ACC112 (cell line): ENCODE measurements at regions not wholly inside any gene's neighbourhood (a gene's known extent, or its start where the extent isn't known, plus 50 kb on each side); places are given as distances from the start of the nearest gene placed in this dataset.

Experiments used
- H2AFZ ChIP-seq: fragments of 200-600 bp; sonication (generic); one replicate; pipeline ENCODE4 v1.6.0; 2017; ENCODE audit warnings: antibody characterized with exemption, low read length; ENCODE audit not compliant: unreplicated experiment
- H3K27ac ChIP-seq: fragments of 200-600 bp; sonication (generic); 2 replicates; pipeline ENCODE4 v1.5.1; 2014; ENCODE audit warnings: low read depth, mild to moderate bottlenecking, antibody characterized with exemption, low read length, moderate library complexity
- H3K27me3 ChIP-seq: fragments of 200-600 bp; sonication (generic); 2 replicates; pipeline ENCODE4 v1.6.1; 2014; ENCODE audit warnings: mild to moderate bottlenecking, antibody characterized with exemption, low read length, moderate library complexity, mixed read lengths; ENCODE audit not compliant: insufficient read depth
- H3K36me3 ChIP-seq: fragments of 200-600 bp; sonication (generic); 2 replicates; pipeline ENCODE4 v1.6.1; 2016; ENCODE audit warnings: mild to moderate bottlenecking, antibody characterized with exemption, low read length, moderate library complexity, mixed read lengths; ENCODE audit not compliant: insufficient read depth
- H3K4me1 ChIP-seq: fragments of 200-600 bp; sonication (generic); one replicate; pipeline ENCODE4 v1.6.1; 2016; ENCODE audit warnings: low read length, mixed read lengths; ENCODE audit not compliant: insufficient read depth, unreplicated experiment, control insufficient read depth
- H3K4me3 ChIP-seq: fragments of 200-600 bp; sonication (generic); 2 replicates; pipeline ENCODE4 v1.5.1; 2014; ENCODE audit warnings: mild to moderate bottlenecking, low read depth, low read length
- H3K79me2 ChIP-seq: fragments of 200-600 bp; sonication (generic); one replicate; pipeline ENCODE4 v1.6.0; 2016; ENCODE audit warnings: low read length; ENCODE audit not compliant: control insufficient read depth, unreplicated experiment, insufficient read depth

GRCh38 chr20:24718277-24718676 is 230.8 kb upstream of the CST7 start:
- no peak overlapping the region for H3K27ac ChIP-seq
- H3K4me3 ChIP-seq, result no peak overlapping the region
- no peaks in the 10 kb centered on the region for H3K79me2 ChIP-seq
- no peak overlapping the region for H2AFZ ChIP-seq
- H3K27me3 ChIP-seq, result peaks cover 13% of the 10 kb centered on the region; the same call in 1 of the 2 replicates
- no peaks in the 10 kb centered on the region for H3K4me1 ChIP-seq
- no peaks in the 10 kb centered on the region for H3K36me3 ChIP-seq

- no peaks in the 10 kb centered on the region for H3K36me3 ChIP-seq
Measured at GRCh38 chr20:24718696-24719095, 230.4 kb upstream of the CST7 start.

GRCh38 chr20:24720957-24721356 is 228.1 kb upstream of the CST7 start:
- H3K4me3 ChIP-seq, result no peak overlapping the region
- H3K79me2 ChIP-seq, result no peaks in the 10 kb centered on the region
- H3K4me1 ChIP-seq, result no peaks in the 10 kb centered on the region
- H2AFZ ChIP-seq, result no peak overlapping the region
- H3K36me3 ChIP-seq, result no peaks in the 10 kb centered on the region
- no peak overlapping the region for H3K27ac ChIP-seq
- peaks cover 16% of the 10 kb centered on the region; the same call in 1 of the 2 replicates for H3K27me3 ChIP-seq

More at GRCh38 chr20:24718696-24719095, 230.4 kb upstream of the CST7 start:
- Histone ChIP-seq H3K27ac (no peak overlapping the region), H3K4me1 (no peaks in the 10 kb centered on the region), H3K27me3 (peaks cover 15% of the 10 kb centered on the region; the same call in 1 of the 2 replicates), H3K4me3 (no peak overlapping the region), H3K79me2 (no peaks in the 10 kb centered on the region), H2AFZ (no peak overlapping the region)

GRCh38 chr20:24721891-24722568 is 227.0 kb upstream of the CST7 start:
- no peak overlapping the region for H2AFZ ChIP-seq
- no peaks in the 10 kb centered on the region for H3K36me3 ChIP-seq
- no peak overlapping the region for H3K4me3 ChIP-seq
- H3K27me3 ChIP-seq, result peaks cover 16% of the 10 kb centered on the region; the same call in 1 of the 2 replicates
- H3K79me2 ChIP-seq, result no peaks in the 10 kb centered on the region
- H3K4me1 ChIP-seq, result no peaks in the 10 kb centered on the region
- H3K27ac ChIP-seq, result no peak overlapping the region

- no peak overlapping the region for H3K4me3 ChIP-seq
- H3K4me1 ChIP-seq, result no peaks in the 10 kb centered on the region
- no peaks in the 10 kb centered on the region for H3K36me3 ChIP-seq
- H3K27me3 ChIP-seq, result peaks cover 16% of the 10 kb centered on the region; the same call in 1 of the 2 replicates
- no peak overlapping the region for H3K27ac ChIP-seq
- H2AFZ ChIP-seq, result no peak overlapping the region
- H3K79me2 ChIP-seq, result no peaks in the 10 kb centered on the region
Measured at GRCh38 chr20:24722586-24722985, 226.5 kb upstream of the CST7 start.

- Histone ChIP-seq H3K27me3 (peaks cover 16% of the 10 kb centered on the region; the same call in 1 of the 2 replicates), H3K4me1 (no peaks in the 10 kb centered on the region), H3K79me2 (no peaks in the 10 kb centered on the region), H3K27ac (no peak overlapping the region), H3K36me3 (no peaks in the 10 kb centered on the region), H3K4me3 (no peak overlapping the region), H2AFZ (no peak overlapping the region)
Measured at GRCh38 chr20:24723186-24723585, 225.9 kb upstream of the CST7 start.

- Histone ChIP-seq H3K27me3 (peaks cover 16% of the 10 kb centered on the region; the same call in 1 of the 2 replicates), H3K79me2 (no peaks in the 10 kb centered on the region), H3K4me1 (no peaks in the 10 kb centered on the region), H3K36me3 (no peaks in the 10 kb centered on the region), H2AFZ (no peak overlapping the region), H3K27ac (no peak overlapping the region), H3K4me3 (no peak overlapping the region)
Measured at GRCh38 chr20:24723647-24724352, 225.3 kb upstream of the CST7 start.

GRCh38 chr20:24724982-24725533 is 224.0 kb upstream of the CST7 start:
- H3K27ac ChIP-seq, result no peak overlapping the region
- no peak overlapping the region for H3K4me3 ChIP-seq
- H3K36me3 ChIP-seq, result no peaks in the 10 kb centered on the region
- peaks cover 16% of the 10 kb centered on the region; the same call in 1 of the 2 replicates for H3K27me3 ChIP-seq
- no peak overlapping the region for H2AFZ ChIP-seq
- no peaks in the 10 kb centered on the region for H3K79me2 ChIP-seq
- no peaks in the 10 kb centered on the region for H3K4me1 ChIP-seq

GRCh38 chr20:24727795-24728194 is 221.3 kb upstream of the CST7 start:
- Histone ChIP-seq H3K36me3 (no peaks in the 10 kb centered on the region), H3K4me1 (no peaks in the 10 kb centered on the region), H3K79me2 (no peaks in the 10 kb centered on the region), H3K27me3 (peaks cover 6% of the 10 kb centered on the region; the same call in 1 of the 2 replicates), H3K27ac (no peak overlapping the region), H3K4me3 (no peak overlapping the region), H2AFZ (no peak overlapping the region)

GRCh38 chr20:24729896-24730605 is 219.0 kb upstream of the CST7 start:
- H3K4me1 ChIP-seq, result no peaks in the 10 kb centered on the region
- H3K27ac ChIP-seq, result no peak overlapping the region
- no peaks in the 10 kb centered on the region for H3K36me3 ChIP-seq
- H3K27me3 ChIP-seq, result peaks cover 3% of the 10 kb centered on the region; the same call in 1 of the 2 replicates
- no peak overlapping the region for H3K4me3 ChIP-seq
- no peak overlapping the region for H2AFZ ChIP-seq
- no peaks in the 10 kb centered on the region for H3K79me2 ChIP-seq
